ENCODE measurements at regions not wholly inside any gene's neighbourhood (a gene's known extent, or its start where the extent isn't known, plus 50 kb on each side); places are given as distances from the start of the nearest gene placed in this dataset.

DNA sequence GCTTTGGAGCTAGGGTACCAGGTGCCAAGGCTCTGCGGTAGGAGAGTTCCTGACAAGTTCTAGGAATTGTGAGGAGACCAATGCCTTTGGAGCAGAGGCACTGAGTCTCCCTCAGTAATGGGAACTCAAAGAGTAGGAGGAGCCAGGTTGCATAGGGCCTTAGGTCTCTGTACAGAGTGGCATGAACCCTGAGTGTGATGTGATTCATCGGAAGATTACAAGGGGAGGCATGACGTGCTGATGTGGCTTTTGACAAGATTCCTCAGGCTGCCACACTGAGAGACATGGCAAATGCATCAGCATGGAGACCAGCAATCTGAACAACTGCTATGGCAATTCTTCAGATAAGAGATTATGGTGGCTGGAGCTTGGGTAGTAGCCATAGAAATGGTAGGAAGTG lies 94.6 kb upstream of the SLC44A3 start:
- TF ChIP-seq, protein P1, sequence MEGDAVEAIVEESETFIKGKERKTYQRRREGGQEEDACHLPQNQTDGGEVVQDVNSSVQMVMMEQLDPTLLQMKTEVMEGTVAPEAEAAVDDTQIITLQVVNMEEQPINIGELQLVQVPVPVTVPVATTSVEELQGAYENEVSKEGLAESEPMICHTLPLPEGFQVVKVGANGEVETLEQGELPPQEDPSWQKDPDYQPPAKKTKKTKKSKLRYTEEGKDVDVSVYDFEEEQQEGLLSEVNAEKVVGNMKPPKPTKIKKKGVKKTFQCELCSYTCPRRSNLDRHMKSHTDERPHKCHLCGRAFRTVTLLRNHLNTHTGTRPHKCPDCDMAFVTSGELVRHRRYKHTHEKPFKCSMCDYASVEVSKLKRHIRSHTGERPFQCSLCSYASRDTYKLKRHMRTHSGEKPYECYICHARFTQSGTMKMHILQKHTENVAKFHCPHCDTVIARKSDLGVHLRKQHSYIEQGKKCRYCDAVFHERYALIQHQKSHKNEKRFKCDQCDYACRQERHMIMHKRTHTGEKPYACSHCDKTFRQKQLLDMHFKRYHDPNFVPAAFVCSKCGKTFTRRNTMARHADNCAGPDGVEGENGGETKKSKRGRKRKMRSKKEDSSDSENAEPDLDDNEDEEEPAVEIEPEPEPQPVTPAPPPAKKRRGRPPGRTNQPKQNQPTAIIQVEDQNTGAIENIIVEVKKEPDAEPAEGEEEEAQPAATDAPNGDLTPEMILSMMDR (IDR thresholded peaks at IDR 0.05; ENCODE audit: low read depth, low read length): no peak
- no peak for DNase-seq (ENCODE audit: extremely low read depth, low read depth)

GRCh38 chr1:94723894-94724293 lies 96.3 kb upstream of the SLC44A3 start:
- DNase-seq (ENCODE audit: extremely low read depth, low read depth): no peak
- TF ChIP-seq, protein P1 (IDR thresholded peaks at IDR 0.05; ENCODE audit: low read depth, low read length): no peak

DNA sequence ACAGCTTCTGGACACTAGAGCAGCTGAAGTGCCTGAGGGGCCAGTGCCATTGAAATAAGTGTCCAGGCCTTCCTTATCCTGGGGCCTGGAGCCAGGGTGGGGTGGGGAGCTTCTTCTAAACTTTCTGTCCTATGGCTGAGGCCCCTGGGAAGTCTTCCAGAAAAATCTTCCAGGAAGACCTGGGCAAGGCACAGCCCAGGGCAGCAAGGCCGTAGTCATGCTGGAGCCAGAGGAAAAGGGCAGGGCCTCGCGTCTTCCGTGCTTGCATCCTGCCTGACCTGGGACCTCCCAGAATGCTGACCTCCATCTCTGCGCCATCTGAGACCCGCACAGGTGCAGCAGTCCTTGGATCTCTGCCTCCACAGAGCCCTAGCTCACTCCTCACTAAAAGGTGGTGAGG lies 96.7 kb upstream of the SLC44A3 start:
- TF ChIP-seq, protein P1 (IDR thresholded peaks at IDR 0.05; ENCODE audit: low read depth, low read length): no peak
- no peak for DNase-seq (ENCODE audit: extremely low read depth, low read depth)

DNA sequence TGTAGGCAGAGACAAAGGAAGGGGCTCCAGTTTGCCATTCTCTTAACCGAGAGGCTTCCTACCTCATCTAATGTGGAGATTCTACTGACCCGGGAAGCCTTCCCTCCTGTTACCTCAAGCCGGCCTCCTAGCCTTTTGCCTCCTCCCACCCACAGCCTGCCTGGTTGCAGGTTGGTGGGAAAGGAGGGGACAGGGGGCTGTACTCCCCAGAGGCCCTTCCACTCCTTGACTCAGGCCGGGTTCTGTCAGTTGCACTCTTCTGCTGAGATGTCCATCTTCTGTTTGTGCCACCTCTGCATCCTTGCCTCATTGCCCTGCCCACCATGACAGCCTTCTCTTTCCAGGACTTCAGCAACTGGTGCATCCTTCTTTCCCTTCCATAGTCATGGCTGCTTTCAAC lies 98.0 kb upstream of the SLC44A3 start:
- TF ChIP-seq, protein P1 (IDR thresholded peaks at IDR 0.05; ENCODE audit: low read depth, low read length): no peak
- no peak for DNase-seq (ENCODE audit: extremely low read depth, low read depth)

DNA sequence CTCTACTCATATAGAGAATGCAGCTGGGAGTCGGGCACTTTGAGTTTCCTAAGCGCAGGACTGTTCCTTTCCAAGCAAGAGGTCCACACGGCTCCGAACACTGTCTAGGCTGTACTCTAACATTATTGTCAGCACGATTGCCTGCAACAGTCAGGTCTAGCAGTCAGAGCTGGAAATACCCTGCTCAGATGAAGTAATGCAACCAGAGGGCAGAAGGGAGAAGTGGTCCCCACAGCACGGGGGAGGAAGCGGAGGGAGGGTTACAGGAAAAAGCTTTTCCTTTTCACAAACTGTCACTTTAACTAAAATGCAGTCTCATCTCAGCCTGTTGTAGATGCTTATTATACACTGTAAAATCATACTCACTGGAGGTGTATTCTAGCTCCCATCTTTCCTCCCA lies 98.9 kb upstream of the SLC44A3 start:
- DNase-seq (ENCODE audit: extremely low read depth, low read depth): no peak
- TF ChIP-seq, protein P1 (IDR thresholded peaks at IDR 0.05; ENCODE audit: low read depth, low read length): no peak

DNA sequence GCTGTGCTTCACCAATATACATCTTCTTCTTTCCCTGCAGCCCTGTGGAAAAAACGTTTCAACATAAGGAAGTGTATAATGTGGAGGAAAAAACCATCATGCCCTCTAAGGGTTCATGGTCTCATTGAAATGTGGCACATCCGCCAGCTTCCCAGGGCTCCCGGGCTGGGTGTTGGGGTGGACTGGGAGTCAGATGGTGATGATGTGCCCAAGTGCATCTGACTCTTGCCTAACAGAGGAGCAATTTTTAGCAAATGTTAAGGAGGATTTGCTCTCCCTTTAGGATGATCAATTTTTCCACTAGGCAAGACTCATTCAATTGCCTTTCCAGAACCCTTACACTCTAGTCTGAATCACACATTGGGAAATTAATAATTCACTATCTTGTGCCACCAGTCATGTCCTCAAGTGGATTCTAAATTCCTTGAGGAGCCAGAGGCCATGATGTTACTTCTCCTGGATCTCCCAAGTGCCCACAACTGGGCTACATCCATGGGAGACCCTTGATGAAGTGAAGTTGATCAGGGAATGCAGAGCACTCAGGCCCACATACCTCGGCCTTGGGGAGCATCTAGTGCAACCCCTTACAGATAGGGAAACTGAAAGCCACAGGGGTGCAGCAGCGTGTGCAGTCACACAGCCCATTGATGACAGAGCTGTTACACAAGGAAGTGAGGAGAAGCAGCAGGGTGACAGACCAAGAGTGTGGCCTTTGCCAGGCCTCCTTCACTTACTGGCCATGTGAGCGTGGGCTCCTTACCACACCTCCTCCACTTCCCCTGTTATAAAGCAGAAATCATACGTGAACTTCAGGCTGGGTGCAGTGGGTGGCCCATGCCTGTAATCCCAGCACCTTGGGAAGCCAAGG lies 100.0 kb upstream of the SLC44A3 start:
- no peak for DNase-seq (ENCODE audit: extremely low read depth, low read depth)

GRCh38 chr1:94716965-94717364 lies 103.2 kb upstream of the SLC44A3 start:
- DNase-seq (ENCODE audit: extremely low read depth, low read depth): no peak
- TF ChIP-seq, protein P1 (IDR thresholded peaks at IDR 0.05; ENCODE audit: low read depth, low read length): no peak

More for the DNA sequence above, 100.0 kb upstream of the SLC44A3 start:
- TF ChIP-seq, protein P1 (IDR thresholded peaks at IDR 0.05; ENCODE audit: low read depth, low read length): no peak

Measured in AG09319 (cell line).